Adrenal gland (tissue), 5 donors: ENCODE measurements at regions not wholly inside any gene's neighbourhood (a gene's known extent, or its start where the extent isn't known, plus 50 kb on each side); places are given as distances from the start of the nearest gene placed in this dataset.

Source experiments
- CTCF ChIP-seq, 6 experiments: fragments of 450-650 bp in 4 of 6; fragments of 200-600 bp in 2 of 6; sonication (generic) in 1 of 6; IDR thresholded peaks; 1 replicate in 5 of 6; 2 replicates in 1 of 6; pipeline versions ENCODE4 v1.5.1 to v1.8.0; 2016 to 2021; ENCODE audit warnings: antibody characterized with exemption in 6 of 6, mild to moderate bottlenecking in 2 of 6, moderate library complexity in 1 of 6
- POLR2A ChIP-seq, 2 donors: fragments of 450-650 bp; IDR thresholded peaks; one replicate each; pipeline ENCODE4 v1.6.1; 2017; ENCODE audit warnings: antibody characterized with exemption in 2 of 2, mild to moderate bottlenecking in 2 of 2, moderate library complexity in 1 of 2
- donor health status: DM: no; HTN: no; CAD: no.

- TF ChIP-seq CTCF (IDR thresholded peaks at IDR 0.05), result no peak
- TF ChIP-seq POLR2A (IDR thresholded peaks at IDR 0.05), result no peak
Observed at GRCh38 chr7:124643311-124643811, 122.2 kb downstream of the GPR37 start.
